ENCODE measurements at regions not wholly inside any gene's neighbourhood (a gene's known extent, or its start where the extent isn't known, plus 50 kb on each side); places are given as distances from the start of the nearest gene placed in this dataset.

DNA sequence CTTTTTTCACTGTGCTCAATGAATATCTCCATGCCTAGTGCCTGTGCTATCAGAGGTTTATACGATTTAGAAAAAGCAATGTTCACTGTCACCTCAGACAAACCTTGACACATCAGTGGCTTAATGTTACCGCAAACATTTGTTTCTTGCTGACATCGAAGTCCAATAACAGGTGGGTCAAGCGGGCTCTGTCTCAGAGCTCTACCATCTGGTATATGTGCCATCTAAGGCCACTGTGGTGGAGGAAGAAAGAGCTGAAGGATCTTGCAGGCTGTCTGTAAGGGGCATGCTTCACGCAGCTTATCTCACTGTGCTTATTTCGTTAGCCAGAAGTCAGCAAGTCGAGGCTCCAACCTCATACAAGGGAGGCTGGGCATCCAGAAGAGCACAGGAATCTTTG lies 189.5 kb upstream of the NTF3 start:
- Mint-ChIP-seq H3K9me3 (peaks cover 4% of the 10 kb centered on the region; the same call in 2 of the 3 replicates), H3K27ac (no peak overlapping the region), H3K36me3 (ENCODE audit: low read depth) (peaks cover 4% of the 10 kb centered on the region; the same call in 1 of the 3 replicates), H3K4me3 (no peak overlapping the region), H3K27me3 (ENCODE audit: insufficient read depth, low read depth, poor library complexity) (peaks cover 6% of the 10 kb centered on the region), H3K4me1 (peaks cover 38% of the 10 kb centered on the region)
- no peaks in the 10 kb centered on the region for H3K36me3 ChIP-seq (ENCODE audit: insufficient read depth)
- no peaks in the 10 kb centered on the region for H3K27me3 ChIP-seq (ENCODE audit: insufficient read depth)
- no peak overlapping the region for H3K4me3 ChIP-seq
- peaks cover 26% of the 10 kb centered on the region; the same call in 1 of the 2 replicates for H3K9me2 ChIP-seq (ENCODE audit: insufficient read depth)
- TF ChIP-seq EZH2 (IDR thresholded peaks at IDR 0.05; ENCODE audit: low read depth, unreplicated experiment) (no peak), CREB1 (CRISPR knock-in tag; IDR thresholded peaks at IDR 0.05; ENCODE audit: low read depth) (no peak), EZH2phosphoT487 (IDR thresholded peaks at IDR 0.05; ENCODE audit: unreplicated experiment) (no peak), STAT1 (IDR thresholded peaks at IDR 0.05; ENCODE audit: unreplicated experiment) (no peak), ZNF114 (CRISPR knock-in tag; IDR thresholded peaks at IDR 0.05) (no peak), ZNF462 (CRISPR knock-in tag; IDR thresholded peaks at IDR 0.05) (no peak), NANOG (IDR thresholded peaks at IDR 0.05; ENCODE audit: borderline replicate concordance) (no peak), REST (IDR thresholded peaks at IDR 0.05; ENCODE audit: unreplicated experiment) (no peak), POLR2AphosphoS5 (IDR thresholded peaks at IDR 0.05; ENCODE audit: low read depth) (no peak), ZNF331 (CRISPR knock-in tag; IDR thresholded peaks at IDR 0.05; ENCODE audit: low read depth) (no peak), JUNB (IDR thresholded peaks at IDR 0.05; ENCODE audit: unreplicated experiment) (no peak)
- TF ChIP-seq, protein P1, sequence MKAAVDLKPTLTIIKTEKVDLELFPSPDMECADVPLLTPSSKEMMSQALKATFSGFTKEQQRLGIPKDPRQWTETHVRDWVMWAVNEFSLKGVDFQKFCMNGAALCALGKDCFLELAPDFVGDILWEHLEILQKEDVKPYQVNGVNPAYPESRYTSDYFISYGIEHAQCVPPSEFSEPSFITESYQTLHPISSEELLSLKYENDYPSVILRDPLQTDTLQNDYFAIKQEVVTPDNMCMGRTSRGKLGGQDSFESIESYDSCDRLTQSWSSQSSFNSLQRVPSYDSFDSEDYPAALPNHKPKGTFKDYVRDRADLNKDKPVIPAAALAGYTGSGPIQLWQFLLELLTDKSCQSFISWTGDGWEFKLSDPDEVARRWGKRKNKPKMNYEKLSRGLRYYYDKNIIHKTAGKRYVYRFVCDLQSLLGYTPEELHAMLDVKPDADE (IDR thresholded peaks at IDR 0.05): no peak
- TF ChIP-seq, protein P2, sequence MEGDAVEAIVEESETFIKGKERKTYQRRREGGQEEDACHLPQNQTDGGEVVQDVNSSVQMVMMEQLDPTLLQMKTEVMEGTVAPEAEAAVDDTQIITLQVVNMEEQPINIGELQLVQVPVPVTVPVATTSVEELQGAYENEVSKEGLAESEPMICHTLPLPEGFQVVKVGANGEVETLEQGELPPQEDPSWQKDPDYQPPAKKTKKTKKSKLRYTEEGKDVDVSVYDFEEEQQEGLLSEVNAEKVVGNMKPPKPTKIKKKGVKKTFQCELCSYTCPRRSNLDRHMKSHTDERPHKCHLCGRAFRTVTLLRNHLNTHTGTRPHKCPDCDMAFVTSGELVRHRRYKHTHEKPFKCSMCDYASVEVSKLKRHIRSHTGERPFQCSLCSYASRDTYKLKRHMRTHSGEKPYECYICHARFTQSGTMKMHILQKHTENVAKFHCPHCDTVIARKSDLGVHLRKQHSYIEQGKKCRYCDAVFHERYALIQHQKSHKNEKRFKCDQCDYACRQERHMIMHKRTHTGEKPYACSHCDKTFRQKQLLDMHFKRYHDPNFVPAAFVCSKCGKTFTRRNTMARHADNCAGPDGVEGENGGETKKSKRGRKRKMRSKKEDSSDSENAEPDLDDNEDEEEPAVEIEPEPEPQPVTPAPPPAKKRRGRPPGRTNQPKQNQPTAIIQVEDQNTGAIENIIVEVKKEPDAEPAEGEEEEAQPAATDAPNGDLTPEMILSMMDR (conservative IDR thresholded peaks at IDR 0.05; ENCODE audit: low read depth in 2 of 2): no peak
- no peak overlapping the region for H3K27ac ChIP-seq (ENCODE audit: low read depth)
- no peak for ATAC-seq
- H3K4me1 ChIP-seq (ENCODE audit: insufficient read depth): peaks cover 34% of the 10 kb centered on the region
- H3K79me2 ChIP-seq (replicated peaks; ENCODE audit: insufficient read depth): no peaks in the 10 kb centered on the region
- no peak overlapping the region for H3K4me2 ChIP-seq
- no peak overlapping the region for H2AFZ ChIP-seq
- H4K20me1 ChIP-seq (replicated peaks; ENCODE audit: insufficient read depth): no peaks in the 10 kb centered on the region
- DNase-seq (ENCODE audit: low spot score): no peak
- no peaks in the 10 kb centered on the region for H3F3A ChIP-seq (replicated peaks; ENCODE audit: low read depth)
